CD4-positive, alpha-beta memory T cell (primary cell): ENCODE measurements at regions not wholly inside any gene's neighbourhood (a gene's known extent, or its start where the extent isn't known, plus 50 kb on each side); places are given as distances from the start of the nearest gene placed in this dataset.
"Not testable (repeated sequence)": the region's sequence is repeated elsewhere in the genome, so short reads cannot be mapped to it uniquely, and the experiment has no call there.

Source experiments
- CTCF ChIA-PET: fragments of 350-600 bp; sonication (Branson Sonifier 250); formaldehyde crosslinking; loops from one replicate; lab custom pipeline; 2021; ENCODE audit warnings: inconsistent platforms; ENCODE audit not compliant: partially characterized antibody; lab: Charles Lee
- POLR2A ChIA-PET: fragments of 350-600 bp; sonication (Branson Sonifier 250); formaldehyde crosslinking; loops from one replicate; lab custom pipeline; 2021; ENCODE audit not compliant: partially characterized antibody; lab: Charles Lee
- DNase-seq, 5 donors: peaks; one replicate each; pipeline versions ENCODE4 v3.0.0 to v3.0.0-alpha.2; 2020 to 2022; ENCODE audit warnings: mixed read lengths in 1 of 5
- H3K27ac ChIP-seq: one replicate; pipeline ENCODE4 v1.7.0; 2013; ENCODE audit warnings: low read depth, low read length
- H3K27me3 ChIP-seq: 2 replicates; pipeline ENCODE4 v1.7.0; 2013; ENCODE audit warnings: mild to moderate bottlenecking, low read length, moderate library complexity; ENCODE audit not compliant: insufficient read depth
- H3K36me3 ChIP-seq: 2 replicates; pipeline ENCODE4 v1.7.0; 2013; ENCODE audit warnings: mild to moderate bottlenecking, low read length, moderate library complexity; ENCODE audit not compliant: insufficient read depth
- H3K4me1 ChIP-seq: 2 replicates; pipeline ENCODE4 v1.7.0; 2013; ENCODE audit warnings: mild to moderate bottlenecking, low read length, moderate library complexity; ENCODE audit not compliant: insufficient read depth
- H3K4me3 ChIP-seq, 2 donors: one replicate each; pipeline ENCODE4 v1.7.0; 2013; ENCODE audit warnings: low read length in 2 of 2, mild to moderate bottlenecking in 1 of 2
- H3K9me3 ChIP-seq, 2 donors: one replicate each; pipeline ENCODE4 v1.7.0; 2013; ENCODE audit warnings: low read length in 2 of 2, control low read depth in 1 of 2; ENCODE audit not compliant: control insufficient read depth in 1 of 2
- H3K27ac Mint-ChIP-seq, 7 donors: one replicate each; pipeline ENCODE4 v1.8.0; 2020 to 2021; ENCODE audit warnings: mixed read lengths in 7 of 7, mild to moderate bottlenecking in 6 of 7, inconsistent platforms in 3 of 7, moderate library complexity in 3 of 7
- H3K27me3 Mint-ChIP-seq, 2 donors: one replicate each; pipeline ENCODE4 v1.8.0; 2020 to 2021; ENCODE audit warnings: mixed read lengths in 2 of 2
- H3K36me3 Mint-ChIP-seq, 2 donors: one replicate each; pipeline ENCODE4 v1.8.0; 2020 to 2021; ENCODE audit warnings: mixed read lengths in 2 of 2, inconsistent platforms in 1 of 2, mild to moderate bottlenecking in 1 of 2
- H3K4me1 Mint-ChIP-seq, 4 donors: one replicate each; pipeline ENCODE4 v1.8.0; 2020 to 2021; ENCODE audit warnings: mixed read lengths in 4 of 4, mild to moderate bottlenecking in 1 of 4
- H3K4me3 Mint-ChIP-seq, 8 donors: one replicate each; pipeline ENCODE4 v1.8.0; 2020 to 2021; ENCODE audit warnings: mixed read lengths in 8 of 8, mild to moderate bottlenecking in 7 of 8, moderate library complexity in 6 of 8, inconsistent platforms in 3 of 8
- H3K9me3 Mint-ChIP-seq, 8 donors: one replicate each; pipeline ENCODE4 v1.8.0; 2020 to 2021; ENCODE audit warnings: mixed read lengths in 8 of 8, mild to moderate bottlenecking in 5 of 8, inconsistent platforms in 3 of 8, moderate library complexity in 1 of 8
- intact Hi-C: fragments of 100-400 bp; cut with micrococcal nuclease; formaldehyde crosslinking; loops from one replicate; pipeline ENCODE4 v1.15.1; 2023

DNA sequence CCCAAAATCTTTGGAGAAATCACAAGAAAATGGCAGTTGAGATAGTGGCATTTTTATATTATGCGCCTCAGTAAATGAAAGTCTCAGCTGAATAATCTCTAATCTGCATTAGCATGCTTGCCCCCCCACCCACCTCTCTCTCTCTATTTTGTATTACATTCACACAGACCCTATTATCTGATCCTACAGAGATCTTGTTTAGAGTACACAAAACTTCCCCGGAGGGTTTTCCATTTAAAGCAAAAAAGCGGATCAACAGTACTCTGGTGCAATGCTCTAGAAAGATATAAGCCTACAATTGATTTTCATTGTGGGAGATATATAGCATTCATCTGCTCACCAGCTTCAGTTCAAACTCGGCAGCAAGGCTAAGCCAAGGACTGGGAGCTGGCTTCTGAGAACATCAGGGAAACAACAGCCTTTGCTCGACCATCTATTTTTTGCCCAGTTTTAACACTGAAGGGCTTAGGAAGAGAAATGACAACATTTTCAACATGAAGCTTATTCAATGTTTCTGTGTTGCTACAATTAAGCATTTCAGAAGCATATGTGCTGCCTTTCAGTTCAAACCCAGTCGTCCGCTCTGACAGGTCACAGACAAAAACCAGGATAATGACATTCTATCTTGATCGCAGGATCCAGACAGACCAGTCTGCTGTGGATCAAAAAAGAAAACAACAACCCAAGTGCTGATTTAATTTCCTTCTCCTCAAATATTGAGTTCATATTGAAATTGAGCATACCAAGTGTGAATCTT is 137.6 kb upstream of the ATXN1 start:
- no peak overlapping the region for H3K27ac ChIP-seq
- POLR2A ChIA-PET, result no interaction called here
- no peaks in the 10 kb centered on the region for H3K4me1 ChIP-seq
- CTCF ChIA-PET, result no interaction called here
- H3K4me3 ChIP-seq, result no peak overlapping the region
- H3K9me3 Mint-ChIP-seq, result peaks cover 0 to 8% (median 6%) of the 10 kb centered on the region in 8 donors
- no peaks in the 10 kb centered on the region for H3K27me3 ChIP-seq
- H3K27me3 Mint-ChIP-seq, result peaks cover 8 to 18% of the 10 kb centered on the region in 2 donors
- no peak overlapping the region for H3K4me3 Mint-ChIP-seq
- no peaks in the 10 kb centered on the region for H3K9me3 ChIP-seq
- intact Hi-C loops, result no loop called here
- no peak for DNase-seq
- no peaks in the 10 kb centered on the region for H3K36me3 ChIP-seq
- H3K27ac Mint-ChIP-seq, result no peak overlapping the region
- H3K4me1 Mint-ChIP-seq, result no peaks in the 10 kb centered on the region
- H3K36me3 Mint-ChIP-seq, result peaks cover 0 to 5% of the 10 kb centered on the region in 2 donors

DNA sequence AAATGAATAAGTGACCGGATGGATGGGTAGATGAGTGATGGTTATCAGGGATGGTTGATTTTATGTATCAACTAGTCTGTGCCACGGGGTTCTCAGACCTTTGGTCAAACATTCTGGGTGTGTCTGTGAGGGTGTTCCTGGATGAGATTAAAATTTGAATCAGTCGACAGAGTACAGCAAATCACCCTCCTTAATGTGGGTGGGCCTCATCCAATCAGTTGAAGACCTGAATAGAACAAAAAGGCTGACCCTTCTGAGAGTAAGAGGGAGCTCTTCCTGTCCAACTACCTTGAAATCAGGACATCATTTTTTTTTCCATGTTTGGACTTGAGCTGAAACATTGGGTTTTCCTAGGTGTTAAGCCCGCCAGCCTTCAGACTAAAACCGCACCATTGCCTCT is 136.4 kb upstream of the ATXN1 start:
- H3K4me3 Mint-ChIP-seq, result no peak overlapping the region
- no peaks in the 10 kb centered on the region for H3K27me3 ChIP-seq
- no peaks in the 10 kb centered on the region for H3K36me3 ChIP-seq
- H3K27ac ChIP-seq, result no peak overlapping the region
- H3K9me3 ChIP-seq, result no peaks in the 10 kb centered on the region
- H3K4me1 Mint-ChIP-seq, result no peaks in the 10 kb centered on the region
- no peak overlapping the region for H3K4me3 ChIP-seq
- ChIA-PET CTCF (no interaction called here), POLR2A (no interaction called here)
- no peaks in the 10 kb centered on the region for H3K4me1 ChIP-seq
- peaks cover 0 to 5% of the 10 kb centered on the region in 2 donors for H3K36me3 Mint-ChIP-seq
- peaks cover 8 to 11% of the 10 kb centered on the region in 2 donors for H3K27me3 Mint-ChIP-seq
- intact Hi-C loops, result no loop called here
- no peak overlapping the region for H3K27ac Mint-ChIP-seq
- no peak for DNase-seq
- H3K9me3 Mint-ChIP-seq, result peaks cover 2 to 17% (median 12%) of the 10 kb centered on the region in 8 donors

DNA sequence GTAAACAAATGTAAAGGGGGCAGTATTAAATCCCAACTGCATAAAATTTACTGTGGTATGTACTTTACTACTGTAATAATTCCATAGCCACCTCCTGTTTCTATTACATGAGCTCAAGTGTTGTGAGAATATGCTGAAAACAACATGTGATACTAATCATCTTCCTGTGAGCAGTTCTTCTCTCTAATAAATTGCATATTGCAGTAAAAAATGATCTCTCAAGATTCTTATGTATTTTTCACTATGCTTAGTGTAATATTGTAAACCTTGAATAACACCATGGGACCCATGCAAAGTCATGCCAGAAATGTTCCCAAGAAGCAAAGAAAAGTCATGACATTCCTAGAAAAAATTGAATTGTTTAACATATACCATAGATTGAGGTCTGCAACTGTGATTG is 133.0 kb upstream of the ATXN1 start:
- intact Hi-C loops, result no loop called here
- DNase-seq, result no peak
- H3K27me3 ChIP-seq, result no peaks in the 10 kb centered on the region
- ChIA-PET CTCF (no interaction called here), POLR2A (no interaction called here)
- H3K4me3 ChIP-seq, result no peak overlapping the region
- Mint-ChIP-seq H3K36me3 (peaks cover 0 to 5% of the 10 kb centered on the region in 2 donors), H3K4me3 (no peak overlapping the region), H3K9me3 (peaks cover 2 to 17% (median 12%) of the 10 kb centered on the region in 8 donors), H3K4me1 (no peaks in the 10 kb centered on the region), H3K27me3 (peaks cover 1 to 6% of the 10 kb centered on the region in 2 donors), H3K27ac (no peak overlapping the region)
- H3K27ac ChIP-seq, result no peak overlapping the region
- H3K4me1 ChIP-seq, result no peaks in the 10 kb centered on the region
- H3K36me3 ChIP-seq, result no peaks in the 10 kb centered on the region
- no peaks in the 10 kb centered on the region for H3K9me3 ChIP-seq

DNA sequence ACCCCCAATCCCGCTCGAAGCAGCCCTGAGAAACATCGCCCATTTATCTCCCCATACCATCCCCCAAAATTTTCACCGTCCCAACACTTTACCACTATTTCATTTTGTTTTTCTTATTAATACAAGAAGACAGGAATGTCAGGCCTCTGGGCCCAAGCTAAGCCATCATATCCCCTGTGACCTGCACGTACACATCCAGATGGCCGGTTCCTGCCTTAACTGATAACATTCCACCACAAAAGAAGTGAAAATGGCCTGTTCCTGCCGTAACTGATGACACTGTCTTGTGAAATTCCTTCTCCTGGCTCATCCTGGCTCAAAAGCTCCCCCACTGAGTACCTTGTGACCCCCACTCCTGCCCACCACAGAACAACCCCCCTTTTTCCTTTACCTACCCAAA is 129.8 kb upstream of the ATXN1 start:
- POLR2A ChIA-PET, result not testable (repeated sequence)

DNA sequence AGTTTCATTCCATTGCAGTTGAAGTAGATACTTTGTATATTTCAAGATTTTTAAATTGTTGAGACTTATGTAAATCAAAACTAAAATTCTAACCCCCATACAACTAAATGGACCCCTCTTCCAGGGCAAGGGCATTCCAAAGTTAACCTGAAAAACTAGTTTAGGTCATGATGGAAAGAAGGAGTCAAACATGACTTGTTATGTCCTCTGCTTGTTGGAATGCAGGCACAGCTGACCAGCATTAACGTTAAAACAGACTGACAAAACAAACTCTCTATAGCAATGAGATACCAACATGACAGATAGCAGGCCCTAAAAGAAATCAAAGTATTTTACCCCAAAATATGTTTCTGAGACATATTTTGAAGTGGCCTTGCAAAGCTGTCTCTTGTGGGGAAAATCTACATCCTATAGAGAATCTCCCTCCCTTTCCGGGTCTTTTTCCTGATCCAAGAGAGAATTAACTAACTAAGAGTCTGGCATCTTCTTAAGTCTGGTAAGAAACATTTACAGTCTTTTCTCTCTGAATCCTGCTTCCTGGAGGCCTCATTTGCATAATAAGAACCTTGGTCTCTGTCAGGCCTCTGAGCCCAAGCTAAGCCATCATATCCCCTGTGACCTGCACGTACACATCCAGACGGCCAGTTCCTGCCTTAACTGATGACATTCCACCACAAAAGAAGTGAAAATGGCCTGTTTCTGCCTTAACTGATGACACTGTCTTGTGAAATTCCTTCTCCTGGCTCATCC is 124.3 kb upstream of the ATXN1 start:
- Mint-ChIP-seq H3K36me3 (no peaks in the 10 kb centered on the region), H3K27ac (no peak overlapping the region), H3K9me3 (peaks cover 0 to 8% (median 0%) of the 10 kb centered on the region in 8 donors), H3K4me3 (no peak overlapping the region), H3K27me3 (peaks cover 20 to 33% of the 10 kb centered on the region in 2 donors), H3K4me1 (no peaks in the 10 kb centered on the region)
- Histone ChIP-seq H3K36me3 (no peaks in the 10 kb centered on the region), H3K27me3 (no peaks in the 10 kb centered on the region), H3K9me3 (no peaks in the 10 kb centered on the region), H3K4me1 (no peaks in the 10 kb centered on the region), H3K4me3 (no peak overlapping the region), H3K27ac (no peak overlapping the region)
- intact Hi-C loops, result no loop called here
- CTCF ChIA-PET, result no interaction called here
- POLR2A ChIA-PET, result no interaction called here
- DNase-seq, result no peak

More for the DNA sequence above, 129.8 kb upstream of the ATXN1 start:
- H3K4me1 ChIP-seq, H3K4me1 Mint-ChIP-seq, H3K27me3 Mint-ChIP-seq, H3K4me3 ChIP-seq, H3K36me3 ChIP-seq, DNase-seq, H3K27ac Mint-ChIP-seq, intact Hi-C loops, H3K27ac ChIP-seq, H3K4me3 Mint-ChIP-seq, H3K9me3 ChIP-seq, H3K27me3 ChIP-seq, CTCF ChIA-PET, H3K36me3 Mint-ChIP-seq: not testable (repeated sequence)
- H3K9me3 Mint-ChIP-seq, result peaks cover 2 to 17% (median 12%) of the 10 kb centered on the region in 8 donors

DNA sequence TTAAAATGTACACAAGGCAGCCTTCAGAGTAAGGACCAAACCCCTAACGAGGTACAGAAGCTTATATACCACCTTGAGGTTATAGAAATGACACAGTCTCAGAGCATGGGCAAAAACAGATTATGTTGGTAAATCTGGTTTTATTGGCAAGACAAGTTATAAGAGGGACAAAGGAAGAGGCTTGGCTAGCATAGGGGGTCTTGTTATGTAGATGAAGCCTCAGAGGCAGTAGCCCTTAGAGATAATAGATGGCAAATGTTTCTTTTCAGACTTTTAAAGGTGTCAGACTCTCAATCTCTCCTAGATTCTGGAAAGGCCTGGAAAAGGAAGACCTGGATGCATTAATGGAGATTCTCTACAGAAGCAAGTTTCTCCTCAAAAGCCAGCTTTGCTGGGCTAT is 123.3 kb upstream of the ATXN1 start:
- H3K36me3 ChIP-seq, result no peaks in the 10 kb centered on the region
- H3K27me3 ChIP-seq, result no peaks in the 10 kb centered on the region
- CTCF ChIA-PET, result no interaction called here
- no peaks in the 10 kb centered on the region for H3K9me3 ChIP-seq
- DNase-seq, result no peak
- Mint-ChIP-seq H3K4me1 (no peaks in the 10 kb centered on the region), H3K9me3 (peaks cover 0 to 10% (median 0%) of the 10 kb centered on the region in 8 donors), H3K4me3 (no peak overlapping the region), H3K27me3 (peaks cover 25 to 37% of the 10 kb centered on the region in 2 donors), H3K27ac (no peak overlapping the region), H3K36me3 (no peaks in the 10 kb centered on the region)
- H3K4me1 ChIP-seq, result no peaks in the 10 kb centered on the region
- intact Hi-C loops, result no loop called here
- H3K27ac ChIP-seq, result no peak overlapping the region
- no peak overlapping the region for H3K4me3 ChIP-seq
- POLR2A ChIA-PET, result no interaction called here

DNA sequence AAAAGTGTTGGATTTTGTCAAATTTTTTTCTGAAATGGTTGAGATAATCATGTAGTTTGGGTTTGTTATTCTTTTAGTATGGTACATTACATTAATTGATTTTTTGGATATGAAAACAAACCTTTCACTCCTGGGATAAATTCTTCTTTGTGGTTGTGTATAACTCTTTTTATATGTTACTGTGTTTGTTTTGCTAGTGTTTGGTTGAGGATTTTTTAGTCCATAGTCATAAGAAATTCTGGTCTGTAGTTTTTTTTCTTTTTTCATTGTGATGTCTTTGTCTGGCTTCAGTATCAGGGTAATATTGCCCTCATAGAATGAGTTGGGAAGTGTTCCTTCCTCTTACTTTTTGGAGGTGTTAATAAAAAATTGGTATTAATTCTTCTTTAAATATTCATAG is 122.2 kb upstream of the ATXN1 start:
- no peak overlapping the region for H3K27ac Mint-ChIP-seq
- intact Hi-C loops, result no loop called here

More for the DNA sequence above, 122.2 kb upstream of the ATXN1 start:
- H3K27me3 Mint-ChIP-seq, result peaks cover 29 to 41% of the 10 kb centered on the region in 2 donors
- H3K4me1 Mint-ChIP-seq, result no peaks in the 10 kb centered on the region
- H3K4me3 ChIP-seq, result no peak overlapping the region
- peaks cover 0 to 11% (median 1%) of the 10 kb centered on the region in 8 donors for H3K9me3 Mint-ChIP-seq
- no peaks in the 10 kb centered on the region for H3K27me3 ChIP-seq
- H3K4me3 Mint-ChIP-seq, result no peak overlapping the region
- H3K36me3 Mint-ChIP-seq, result no peaks in the 10 kb centered on the region
- no peak overlapping the region for H3K27ac ChIP-seq
- H3K36me3 ChIP-seq, result no peaks in the 10 kb centered on the region
- H3K9me3 ChIP-seq, result no peaks in the 10 kb centered on the region
- H3K4me1 ChIP-seq, result no peaks in the 10 kb centered on the region
- ChIA-PET CTCF (no interaction called here), POLR2A (no interaction called here)
- DNase-seq, result no peak
